ENCODE measurements at regions not wholly inside any gene's neighbourhood (a gene's known extent, or its start where the extent isn't known, plus 50 kb on each side); places are given as distances from the start of the nearest gene placed in this dataset.

GRCh38 chr13:47475441-47475948 is 525.6 kb downstream of the SUCLA2 start:
- Mint-ChIP-seq H3K27me3 (ENCODE audit: insufficient read depth) (no peaks in the 10 kb centered on the region), H3K36me3 (ENCODE audit: low read depth) (peaks cover 4% of the 10 kb centered on the region; the same call in 1 of the 2 replicates), H3K27ac (no peak overlapping the region), H3K4me3 (peak overlapping the region; percentile 44; the same call in 1 of the 2 replicates), H3K9me3 (no peaks in the 10 kb centered on the region), H3K4me1 (ENCODE audit: low read depth) (peaks cover 41% of the 10 kb centered on the region)
- TF ChIP-seq CTCF (IDR thresholded peaks at IDR 0.05): no peak
- DNase-seq: no peak

DNA sequence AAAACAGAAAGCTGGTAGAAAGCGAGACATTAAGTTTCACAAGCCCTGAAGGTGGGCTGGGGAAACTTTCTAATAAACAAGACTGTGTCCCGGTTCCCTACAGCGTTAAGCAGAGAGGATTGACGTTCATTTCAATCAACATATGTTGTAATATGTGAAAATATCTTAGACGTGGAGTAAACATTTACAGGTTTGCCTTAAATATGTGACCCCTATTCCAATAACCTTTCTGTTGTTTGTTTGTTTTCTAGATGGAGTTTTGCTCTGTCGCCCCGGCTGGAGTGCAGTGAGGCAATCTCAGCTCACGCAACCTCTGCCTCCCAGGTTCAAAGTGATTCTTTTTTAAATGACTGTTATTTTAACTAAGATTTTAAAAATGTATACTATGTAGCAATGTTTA is 526.2 kb downstream of the SUCLA2 start:
- Mint-ChIP-seq H3K4me1 (ENCODE audit: low read depth) (peaks cover 34% of the 10 kb centered on the region), H3K9me3 (no peaks in the 10 kb centered on the region), H3K36me3 (ENCODE audit: low read depth) (peaks cover 4% of the 10 kb centered on the region; the same call in 1 of the 2 replicates), H3K27ac (no peak overlapping the region), H3K4me3 (peak overlapping the region; percentile 44; the same call in 1 of the 2 replicates), H3K27me3 (ENCODE audit: insufficient read depth) (no peaks in the 10 kb centered on the region)
- no peak for DNase-seq
- TF ChIP-seq CTCF (IDR thresholded peaks at IDR 0.05): no peak

DNA sequence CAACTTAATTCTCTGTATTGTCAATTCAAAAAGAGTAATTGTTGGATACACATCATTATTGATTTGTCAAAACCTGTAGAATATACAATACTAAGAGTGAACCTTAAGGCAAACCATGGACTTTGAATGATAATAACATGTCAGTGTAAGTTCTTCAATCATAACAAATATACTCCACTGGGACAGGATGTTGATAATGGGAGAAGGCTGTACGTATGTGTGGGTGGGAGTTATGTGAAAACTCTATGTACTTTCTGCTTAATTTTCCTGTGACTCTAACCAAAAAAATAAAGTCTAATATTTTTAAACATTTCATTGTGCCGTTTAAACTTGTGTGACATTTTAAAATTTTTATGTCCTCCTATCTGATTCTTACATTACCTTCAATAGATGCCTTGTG is 526.7 kb downstream of the SUCLA2 start:
- DNase-seq: no peak
- H3K27ac Mint-ChIP-seq: no peak overlapping the region
- no peaks in the 10 kb centered on the region; the same call in 1 of the 2 replicates for H3K27me3 Mint-ChIP-seq (ENCODE audit: insufficient read depth)
- H3K4me3 Mint-ChIP-seq: no peak overlapping the region; the same call in 1 of the 2 replicates
- no peak for TF ChIP-seq CTCF (IDR thresholded peaks at IDR 0.05)
- peaks cover 4% of the 10 kb centered on the region; the same call in 1 of the 2 replicates for H3K36me3 Mint-ChIP-seq (ENCODE audit: low read depth)
- no peaks in the 10 kb centered on the region for H3K9me3 Mint-ChIP-seq
- H3K4me1 Mint-ChIP-seq (ENCODE audit: low read depth): peaks cover 29% of the 10 kb centered on the region

DNA sequence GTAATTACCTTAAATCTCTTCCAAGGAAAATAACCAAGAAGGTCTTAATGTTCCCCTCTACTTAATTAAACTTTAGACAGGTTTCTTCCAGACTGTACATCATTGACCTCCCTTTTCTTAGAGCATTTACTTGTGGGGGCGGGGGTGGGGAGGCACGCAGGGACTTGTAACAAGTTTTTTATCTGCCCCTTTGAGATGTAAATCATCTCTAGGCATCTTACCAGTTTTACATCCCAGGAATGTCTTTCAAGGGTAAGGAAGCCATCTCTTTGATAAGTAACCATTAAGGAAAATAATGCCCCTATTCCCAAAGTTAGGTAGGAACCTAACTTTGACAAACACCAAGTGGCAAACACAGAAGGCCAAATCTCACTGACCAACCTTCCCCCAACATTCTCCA is 528.6 kb downstream of the SUCLA2 start:
- TF ChIP-seq CTCF (IDR thresholded peaks at IDR 0.05): no peak
- Mint-ChIP-seq H3K4me3 (no peak overlapping the region), H3K36me3 (ENCODE audit: low read depth) (peaks cover 9% of the 10 kb centered on the region; the same call in 1 of the 2 replicates), H3K9me3 (peaks cover 12% of the 10 kb centered on the region; the same call in 1 of the 2 replicates), H3K27ac (no peak overlapping the region), H3K27me3 (ENCODE audit: insufficient read depth) (peaks cover 1% of the 10 kb centered on the region; the same call in 1 of the 2 replicates), H3K4me1 (ENCODE audit: low read depth) (peaks cover 17% of the 10 kb centered on the region; the same call in 1 of the 2 replicates)
- no peak for DNase-seq

- Mint-ChIP-seq H3K4me1 (ENCODE audit: low read depth) (peaks cover 38% of the 10 kb centered on the region), H3K36me3 (ENCODE audit: low read depth) (peaks cover 14% of the 10 kb centered on the region; the same call in 1 of the 2 replicates), H3K9me3 (peaks cover 26% of the 10 kb centered on the region), H3K27me3 (ENCODE audit: insufficient read depth) (peaks cover 2% of the 10 kb centered on the region; the same call in 1 of the 2 replicates), H3K27ac (peak overlapping the region; percentile 72), H3K4me3 (no peak overlapping the region)
- TF ChIP-seq CTCF (IDR thresholded peaks at IDR 0.05): peak; percentile 22; the same call in 1 of the 2 replicates
- peak; percentile 87 for DNase-seq
Measured at GRCh38 chr13:47463726-47464125, 537.3 kb downstream of the SUCLA2 start.
